Astrocyte of the cerebellum (primary cell): ENCODE measurements at regions not wholly inside any gene's neighbourhood (a gene's known extent, or its start where the extent isn't known, plus 50 kb on each side); places are given as distances from the start of the nearest gene placed in this dataset.
"Not testable (repeated sequence)": the region's sequence is repeated elsewhere in the genome, so short reads cannot be mapped to it uniquely, and the experiment has no call there.

Source experiments
- DNase-seq: peaks from one replicate; pipeline ENCODE4 v3.0.0-alpha.2; 2011; ENCODE audit warnings: low read depth
- H3K4me3 ChIP-seq: 2 replicates; pipeline ENCODE4 v1.5.1; 2011; ENCODE audit warnings: mild to moderate bottlenecking, low read depth, low read length, moderate library complexity
- in situ Hi-C: cut with HindIII; loops from 2 replicates; pipeline ENCODE4 v1.10.0; 2017; ENCODE audit warnings: low sequenced_read_pairs
- TF ChIP-seq, protein P1 (sequence below): IDR thresholded peaks from 2 replicates; pipeline ENCODE4 v1.5.1; 2012; ENCODE audit warnings: low read length, low read depth, moderate library complexity, mild to moderate bottlenecking; ENCODE audit errors: missing control alignments

DNA sequence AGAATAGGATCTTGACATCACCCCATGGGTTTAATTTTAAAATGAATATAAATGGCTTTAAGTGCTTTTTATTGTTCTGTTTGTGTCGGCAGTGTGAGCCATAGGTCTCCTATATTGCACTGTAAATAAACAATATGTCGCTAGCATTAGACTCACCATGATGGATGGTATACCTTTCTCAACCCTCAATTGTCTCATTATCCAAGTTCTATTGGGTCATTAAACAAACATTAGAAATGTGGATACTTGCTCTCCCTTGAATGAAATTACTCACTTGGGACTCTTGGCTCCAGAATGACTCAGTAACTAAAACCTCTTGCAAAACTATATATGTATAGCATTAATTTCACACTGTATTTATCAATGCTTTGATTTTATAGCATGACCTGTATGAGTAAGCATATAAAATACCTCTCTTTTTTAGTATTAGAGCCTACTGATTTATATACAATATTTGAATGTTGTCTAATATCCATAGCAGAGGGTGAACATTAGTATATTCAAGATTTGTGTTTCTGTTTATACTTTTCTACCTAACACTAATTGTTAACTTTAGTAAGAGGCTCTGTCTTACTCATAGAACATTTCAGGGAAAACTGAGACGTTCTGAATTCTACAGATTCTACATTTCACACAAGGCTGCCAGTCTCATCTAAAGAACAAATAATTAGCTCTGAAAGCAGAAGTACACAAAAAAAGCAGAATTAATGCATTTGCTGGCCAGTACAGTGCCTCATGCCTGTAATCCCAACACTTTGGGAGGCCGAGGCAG, 303.8 kb upstream of the PRR16 start:
- H3K4me3 ChIP-seq = no peak overlapping the region
- in situ Hi-C loops = no loop called here
- DNase-seq = peak; percentile 18
- TF ChIP-seq, protein P1, sequence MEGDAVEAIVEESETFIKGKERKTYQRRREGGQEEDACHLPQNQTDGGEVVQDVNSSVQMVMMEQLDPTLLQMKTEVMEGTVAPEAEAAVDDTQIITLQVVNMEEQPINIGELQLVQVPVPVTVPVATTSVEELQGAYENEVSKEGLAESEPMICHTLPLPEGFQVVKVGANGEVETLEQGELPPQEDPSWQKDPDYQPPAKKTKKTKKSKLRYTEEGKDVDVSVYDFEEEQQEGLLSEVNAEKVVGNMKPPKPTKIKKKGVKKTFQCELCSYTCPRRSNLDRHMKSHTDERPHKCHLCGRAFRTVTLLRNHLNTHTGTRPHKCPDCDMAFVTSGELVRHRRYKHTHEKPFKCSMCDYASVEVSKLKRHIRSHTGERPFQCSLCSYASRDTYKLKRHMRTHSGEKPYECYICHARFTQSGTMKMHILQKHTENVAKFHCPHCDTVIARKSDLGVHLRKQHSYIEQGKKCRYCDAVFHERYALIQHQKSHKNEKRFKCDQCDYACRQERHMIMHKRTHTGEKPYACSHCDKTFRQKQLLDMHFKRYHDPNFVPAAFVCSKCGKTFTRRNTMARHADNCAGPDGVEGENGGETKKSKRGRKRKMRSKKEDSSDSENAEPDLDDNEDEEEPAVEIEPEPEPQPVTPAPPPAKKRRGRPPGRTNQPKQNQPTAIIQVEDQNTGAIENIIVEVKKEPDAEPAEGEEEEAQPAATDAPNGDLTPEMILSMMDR = no peak

DNA sequence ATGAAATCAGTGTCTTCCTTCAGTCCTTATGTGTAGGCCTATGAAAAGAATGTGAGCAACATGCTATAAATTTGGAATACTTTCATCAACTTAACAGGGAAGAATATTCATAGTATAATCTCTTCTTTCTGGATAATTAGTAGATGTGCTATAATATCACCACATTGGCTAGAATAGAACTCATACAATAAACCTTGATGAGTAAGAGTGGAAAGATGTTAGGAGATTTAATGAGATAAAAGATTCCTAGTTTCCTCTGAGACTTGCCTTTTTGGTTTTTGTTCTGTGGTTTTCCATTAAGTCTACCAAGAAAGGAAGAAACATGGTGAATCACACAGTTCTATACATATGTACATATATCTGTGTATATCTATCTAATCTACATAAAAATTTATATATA, 301.8 kb upstream of the PRR16 start:
- in situ Hi-C loops = no loop called here
- no peak for DNase-seq
- no peak overlapping the region for H3K4me3 ChIP-seq
- TF ChIP-seq, protein P1 = no peak

DNA sequence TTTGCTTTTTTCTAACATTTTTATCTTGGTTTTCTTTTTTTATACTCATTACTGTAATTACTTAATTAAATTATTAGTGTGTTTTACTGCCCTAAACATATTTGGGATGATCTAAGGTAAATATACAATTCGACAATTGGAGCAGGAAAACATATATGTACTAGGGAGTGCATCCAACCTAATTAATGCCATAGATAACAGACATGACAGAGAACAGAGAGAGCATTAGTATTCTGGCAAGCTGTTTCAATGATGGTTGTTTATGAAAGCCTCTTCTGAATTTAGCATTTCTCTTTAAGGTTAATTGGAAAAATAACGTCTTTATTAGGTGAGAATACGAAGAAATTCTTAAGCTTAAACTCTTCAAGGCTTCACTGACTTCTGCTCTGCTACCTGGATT, 300.1 kb upstream of the PRR16 start:
- H3K4me3 ChIP-seq = no peak overlapping the region
- no peak for DNase-seq
- TF ChIP-seq, protein P1 = no peak
- in situ Hi-C loops = no loop called here

DNA sequence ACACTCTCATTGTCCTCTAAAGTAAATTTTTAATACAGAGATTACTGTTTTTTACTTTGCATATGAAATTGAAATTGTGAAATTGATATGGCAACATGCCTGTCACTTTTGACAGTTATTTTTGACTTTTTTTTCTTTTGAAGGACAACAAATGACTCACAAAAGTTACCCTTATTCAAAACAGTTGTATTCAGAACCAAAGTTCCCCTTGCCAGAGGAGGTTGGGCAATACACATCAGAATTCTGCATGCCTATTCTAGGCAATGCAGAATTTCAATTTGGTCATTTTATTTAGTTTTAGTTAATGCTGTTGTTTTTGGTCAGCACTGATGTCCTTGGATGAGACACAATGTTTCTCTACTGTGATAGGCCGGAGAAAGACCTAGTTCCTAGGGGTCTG, 299.1 kb upstream of the PRR16 start:
- DNase-seq = no peak
- in situ Hi-C loops = no loop called here
- no peak overlapping the region for H3K4me3 ChIP-seq
- TF ChIP-seq, protein P1 = no peak

DNA sequence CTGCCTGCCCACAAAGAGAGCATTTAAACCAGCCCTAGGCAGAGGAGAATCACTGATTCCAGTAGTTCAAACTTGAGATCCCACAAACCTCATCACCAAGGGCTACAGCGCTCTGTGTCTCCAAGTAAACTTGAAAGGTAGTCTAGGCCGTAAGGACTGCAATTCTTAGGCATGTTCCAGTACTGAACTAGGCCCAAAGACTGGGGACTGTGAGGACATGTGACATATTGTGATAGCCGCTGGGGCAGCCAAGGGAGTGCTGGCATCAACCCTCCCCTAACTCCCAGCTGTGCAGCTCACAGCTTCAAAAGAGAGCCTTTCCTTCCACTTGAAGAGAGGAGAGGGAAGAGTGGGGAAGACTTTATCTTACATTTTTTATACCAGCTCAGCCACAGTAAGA, 291.0 kb upstream of the PRR16 start:
- TF ChIP-seq, protein P1 = no peak

DNA sequence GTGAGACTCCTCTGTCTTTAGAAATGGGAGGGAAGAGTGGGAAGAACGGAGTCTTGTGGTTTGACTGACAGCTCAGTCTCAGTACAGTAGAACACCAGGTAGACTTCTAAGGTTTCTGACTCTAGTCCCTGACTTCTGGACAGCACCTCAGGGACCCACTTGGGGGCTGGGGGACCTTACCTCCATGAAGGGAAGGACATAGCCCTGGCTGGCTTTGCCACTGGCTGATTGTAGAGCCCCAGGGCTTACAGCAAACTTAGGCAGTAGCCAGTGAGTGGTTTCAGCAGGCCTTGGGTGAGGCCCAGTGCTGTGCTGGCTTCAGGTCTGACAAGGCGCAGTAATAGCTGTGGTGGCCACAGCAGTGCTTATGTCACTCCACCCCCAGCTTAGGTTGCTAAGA, 290.0 kb upstream of the PRR16 start:
- TF ChIP-seq, protein P1 = no peak
- in situ Hi-C loops = no loop called here
- DNase-seq = no peak

More for the DNA sequence above, 291.0 kb upstream of the PRR16 start:
- DNase-seq = no peak
- H3K4me3 ChIP-seq = no peak overlapping the region
- in situ Hi-C loops = no loop called here

DNA sequence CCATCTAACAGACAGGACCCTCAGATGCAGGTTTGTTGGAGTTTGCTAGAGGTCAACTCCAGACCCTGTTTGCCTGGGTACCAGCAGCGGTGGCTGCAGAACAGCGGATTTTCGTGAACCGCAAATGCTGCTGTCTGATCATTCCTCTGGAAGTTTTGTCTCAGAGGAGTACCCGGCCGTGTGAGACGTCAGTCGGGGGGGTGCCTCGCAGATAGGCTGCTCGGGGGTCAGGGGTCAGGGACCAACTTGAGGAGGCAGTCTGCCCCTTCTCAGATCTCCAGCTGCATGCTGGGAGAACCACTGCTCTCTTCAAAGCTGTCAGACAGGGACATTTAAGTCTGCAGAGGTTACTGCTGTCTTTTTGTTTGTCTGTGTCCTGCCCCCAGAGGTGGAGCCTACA, 282.9 kb upstream of the PRR16 start:
- H3K4me3 ChIP-seq, in situ Hi-C loops, DNase-seq: not testable (repeated sequence)

More for the DNA sequence above, 290.0 kb upstream of the PRR16 start:
- no peak overlapping the region for H3K4me3 ChIP-seq

DNA sequence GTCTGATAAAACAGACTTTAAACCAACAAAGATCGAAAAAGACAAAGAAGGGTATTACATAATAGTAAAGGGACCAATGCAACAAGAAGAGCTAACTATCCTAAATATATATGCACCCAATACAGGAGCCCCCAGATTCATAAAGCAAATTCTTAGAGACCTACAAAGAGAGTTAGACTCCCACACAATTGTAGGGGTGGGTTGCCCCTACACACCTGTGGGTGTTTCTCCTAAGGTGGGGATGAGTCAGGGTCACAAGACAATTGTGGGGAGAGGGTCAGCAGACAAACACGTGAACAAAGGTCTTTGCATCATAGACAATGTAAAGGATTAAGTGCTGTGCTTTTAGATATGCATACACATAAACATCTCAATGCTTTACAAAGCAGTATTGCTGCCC, 269.4 kb upstream of the PRR16 start:
- in situ Hi-C loops, DNase-seq, H3K4me3 ChIP-seq: not testable (repeated sequence)
